HG02852 (cell line): ENCODE measurements at regions not wholly inside any gene's neighbourhood (a gene's known extent, or its start where the extent isn't known, plus 50 kb on each side); places are given as distances from the start of the nearest gene placed in this dataset.

Experiments
- ATAC-seq: cut with Tn5 transposase; IDR thresholded peaks from one replicate; pipeline ENCODE4 v1.9.1; 2021; ENCODE audit warnings: mild to moderate bottlenecking, moderate library complexity; ENCODE audit not compliant: unreplicated experiment

- ATAC-seq, result no peak
These were observed 163.4 kb upstream of the MAP1B start for GRCh38 chr5:71943874-71944273.

- ATAC-seq, result no peak
These were observed 161.8 kb upstream of the MAP1B start for GRCh38 chr5:71945436-71945835.

GRCh38 chr5:71946343-71947030 lies 160.8 kb upstream of the MAP1B start:
- ATAC-seq, result no peak

GRCh38 chr5:71948206-71948605 lies 159.1 kb upstream of the MAP1B start:
- ATAC-seq, result no peak

- no peak for ATAC-seq
These were observed 157.5 kb upstream of the MAP1B start for GRCh38 chr5:71949772-71950171.

- no peak for ATAC-seq
These were observed 153.4 kb upstream of the MAP1B start for GRCh38 chr5:71953866-71954265.

- no peak for ATAC-seq
These were observed 152.9 kb upstream of the MAP1B start for GRCh38 chr5:71954329-71954728.

GRCh38 chr5:71955723-71956122 lies 151.6 kb upstream of the MAP1B start:
- ATAC-seq, result no peak

- ATAC-seq, result no peak
These were observed 149.9 kb upstream of the MAP1B start for GRCh38 chr5:71957292-71957898.

GRCh38 chr5:71960195-71960594 lies 147.1 kb upstream of the MAP1B start:
- no peak for ATAC-seq

- ATAC-seq, result no peak
These were observed 145.5 kb upstream of the MAP1B start for GRCh38 chr5:71961786-71962185.

GRCh38 chr5:71969460-71969859 lies 137.8 kb upstream of the MAP1B start:
- no peak for ATAC-seq

- ATAC-seq, result no peak
These were observed 135.4 kb upstream of the MAP1B start for GRCh38 chr5:71971862-71972261.

GRCh38 chr5:71972777-71973473 lies 134.3 kb upstream of the MAP1B start:
- no peak for ATAC-seq

GRCh38 chr5:71973563-71973962 lies 133.7 kb upstream of the MAP1B start:
- ATAC-seq, result no peak

GRCh38 chr5:71974165-71974564 lies 133.1 kb upstream of the MAP1B start:
- no peak for ATAC-seq

- no peak for ATAC-seq
These were observed 132.7 kb upstream of the MAP1B start for GRCh38 chr5:71974622-71975021.

- no peak for ATAC-seq
These were observed 130.8 kb upstream of the MAP1B start for GRCh38 chr5:71976449-71976848.

- no peak for ATAC-seq
These were observed 130.0 kb upstream of the MAP1B start for GRCh38 chr5:71977311-71977710.

- no peak for ATAC-seq
These were observed 129.1 kb upstream of the MAP1B start for GRCh38 chr5:71978216-71978615.

GRCh38 chr5:71982717-71983395 lies 124.4 kb upstream of the MAP1B start:
- ATAC-seq, result no peak

- ATAC-seq, result no peak
These were observed 121.2 kb upstream of the MAP1B start for GRCh38 chr5:71986101-71986500.
